Stimulated activated naive CD8-positive, alpha-beta T cell treated with anti-CD3 and anti-CD28 coated beads, Interleukin-15, Interleukin-2, amounts not matched to agents 100 ng/mL and 50 ng/mL, for 24 hours (primary cell): ENCODE measurements at regions not wholly inside any gene's neighbourhood (a gene's known extent, or its start where the extent isn't known, plus 50 kb on each side); places are given as distances from the start of the nearest gene placed in this dataset.
"Not testable (repeated sequence)": the region's sequence is repeated elsewhere in the genome, so short reads cannot be mapped to it uniquely, and the experiment has no call there.

ENCODE experiments used
- H3K27ac Mint-ChIP-seq: one replicate; pipeline ENCODE4 v1.8.0; 2021; ENCODE audit warnings: mild to moderate bottlenecking, mixed read lengths
- H3K27me3 Mint-ChIP-seq: one replicate; pipeline ENCODE4 v1.8.0; 2021; ENCODE audit warnings: mixed read lengths
- H3K36me3 Mint-ChIP-seq: one replicate; pipeline ENCODE4 v1.8.0; 2021; ENCODE audit warnings: low read depth, mixed read lengths
- H3K4me1 Mint-ChIP-seq: one replicate; pipeline ENCODE4 v1.8.0; 2021; ENCODE audit warnings: low read depth, mixed read lengths
- H3K4me3 Mint-ChIP-seq: one replicate; pipeline ENCODE4 v1.8.0; 2021; ENCODE audit warnings: mild to moderate bottlenecking, mixed read lengths
- H3K9me3 Mint-ChIP-seq: one replicate; pipeline ENCODE4 v1.8.0; 2021; ENCODE audit warnings: mixed read lengths

- no peak overlapping the region for H3K27ac Mint-ChIP-seq
- H3K36me3 Mint-ChIP-seq, result no peaks in the 10 kb centered on the region
- H3K9me3 Mint-ChIP-seq, result no peaks in the 10 kb centered on the region
- peaks cover 4% of the 10 kb centered on the region for H3K27me3 Mint-ChIP-seq
- H3K4me1 Mint-ChIP-seq, result no peaks in the 10 kb centered on the region
- no peak overlapping the region for H3K4me3 Mint-ChIP-seq
Observed at GRCh38 chr2:129481306-129482219, 497.9 kb upstream of the RAB6C start.

GRCh38 chr2:129482626-129483025 is 496.8 kb upstream of the RAB6C start:
- Mint-ChIP-seq H3K36me3 (no peaks in the 10 kb centered on the region), H3K9me3 (no peaks in the 10 kb centered on the region), H3K27ac (no peak overlapping the region), H3K4me3 (no peak overlapping the region), H3K4me1 (no peaks in the 10 kb centered on the region), H3K27me3 (peaks cover 4% of the 10 kb centered on the region)

GRCh38 chr2:129483366-129483765 is 496.1 kb upstream of the RAB6C start:
- Mint-ChIP-seq H3K9me3 (no peaks in the 10 kb centered on the region), H3K4me3 (no peak overlapping the region), H3K27ac (no peak overlapping the region), H3K36me3 (no peaks in the 10 kb centered on the region), H3K4me1 (no peaks in the 10 kb centered on the region), H3K27me3 (peaks cover 4% of the 10 kb centered on the region)

GRCh38 chr2:129484999-129485897 is 494.2 kb upstream of the RAB6C start:
- Mint-ChIP-seq H3K9me3 (no peaks in the 10 kb centered on the region), H3K4me1 (no peaks in the 10 kb centered on the region), H3K36me3 (no peaks in the 10 kb centered on the region), H3K4me3 (no peak overlapping the region), H3K27ac (no peak overlapping the region), H3K27me3 (peaks cover 4% of the 10 kb centered on the region)

GRCh38 chr2:129488376-129488775 is 491.1 kb upstream of the RAB6C start:
- Mint-ChIP-seq H3K4me3 (no peak overlapping the region), H3K36me3 (no peaks in the 10 kb centered on the region), H3K27ac (no peak overlapping the region), H3K4me1 (no peaks in the 10 kb centered on the region), H3K27me3 (no peaks in the 10 kb centered on the region), H3K9me3 (no peaks in the 10 kb centered on the region)

- no peaks in the 10 kb centered on the region for H3K9me3 Mint-ChIP-seq
- H3K27ac Mint-ChIP-seq, result no peak overlapping the region
- no peaks in the 10 kb centered on the region for H3K27me3 Mint-ChIP-seq
- no peaks in the 10 kb centered on the region for H3K36me3 Mint-ChIP-seq
- H3K4me1 Mint-ChIP-seq, result no peaks in the 10 kb centered on the region
- H3K4me3 Mint-ChIP-seq, result no peak overlapping the region
Observed at GRCh38 chr2:129490641-129491040, 488.8 kb upstream of the RAB6C start.

GRCh38 chr2:129491308-129491707 is 488.2 kb upstream of the RAB6C start:
- Mint-ChIP-seq H3K9me3 (no peaks in the 10 kb centered on the region), H3K27ac (no peak overlapping the region), H3K27me3 (no peaks in the 10 kb centered on the region), H3K4me3 (no peak overlapping the region), H3K4me1 (no peaks in the 10 kb centered on the region), H3K36me3 (no peaks in the 10 kb centered on the region)

- H3K27ac Mint-ChIP-seq, result no peak overlapping the region
- H3K27me3 Mint-ChIP-seq, result no peaks in the 10 kb centered on the region
- no peak overlapping the region for H3K4me3 Mint-ChIP-seq
- H3K9me3 Mint-ChIP-seq, result no peaks in the 10 kb centered on the region
- no peaks in the 10 kb centered on the region for H3K4me1 Mint-ChIP-seq
- H3K36me3 Mint-ChIP-seq, result no peaks in the 10 kb centered on the region
Observed at GRCh38 chr2:129492548-129492947, 486.9 kb upstream of the RAB6C start.

- H3K27ac Mint-ChIP-seq, result no peak overlapping the region
- H3K4me1 Mint-ChIP-seq, result no peaks in the 10 kb centered on the region
- no peaks in the 10 kb centered on the region for H3K9me3 Mint-ChIP-seq
- no peaks in the 10 kb centered on the region for H3K27me3 Mint-ChIP-seq
- no peak overlapping the region for H3K4me3 Mint-ChIP-seq
- no peaks in the 10 kb centered on the region for H3K36me3 Mint-ChIP-seq
Observed at GRCh38 chr2:129499747-129500146, 479.7 kb upstream of the RAB6C start.

- no peaks in the 10 kb centered on the region for H3K4me1 Mint-ChIP-seq
- no peaks in the 10 kb centered on the region for H3K9me3 Mint-ChIP-seq
- H3K4me3 Mint-ChIP-seq, result no peak overlapping the region
- no peaks in the 10 kb centered on the region for H3K36me3 Mint-ChIP-seq
- no peak overlapping the region for H3K27ac Mint-ChIP-seq
- peaks cover 5% of the 10 kb centered on the region for H3K27me3 Mint-ChIP-seq
Observed at GRCh38 chr2:129502781-129503180, 476.7 kb upstream of the RAB6C start.

- peaks cover 5% of the 10 kb centered on the region for H3K27me3 Mint-ChIP-seq
- no peak overlapping the region for H3K27ac Mint-ChIP-seq
- no peak overlapping the region for H3K4me3 Mint-ChIP-seq
- H3K4me1 Mint-ChIP-seq, result no peaks in the 10 kb centered on the region
- no peaks in the 10 kb centered on the region for H3K9me3 Mint-ChIP-seq
- H3K36me3 Mint-ChIP-seq, result no peaks in the 10 kb centered on the region
Observed at GRCh38 chr2:129504646-129505045, 474.8 kb upstream of the RAB6C start.

- no peaks in the 10 kb centered on the region for H3K36me3 Mint-ChIP-seq
- H3K27me3 Mint-ChIP-seq, result peaks cover 3% of the 10 kb centered on the region
- peaks cover 6% of the 10 kb centered on the region for H3K9me3 Mint-ChIP-seq
- H3K27ac Mint-ChIP-seq, result no peak overlapping the region
- H3K4me1 Mint-ChIP-seq, result no peaks in the 10 kb centered on the region
- H3K4me3 Mint-ChIP-seq, result no peak overlapping the region
Observed at GRCh38 chr2:129518937-129519336, 460.5 kb upstream of the RAB6C start.

- not testable (repeated sequence) for H3K4me3 Mint-ChIP-seq, H3K27ac Mint-ChIP-seq, H3K36me3 Mint-ChIP-seq, H3K27me3 Mint-ChIP-seq, H3K4me1 Mint-ChIP-seq, H3K9me3 Mint-ChIP-seq
Observed at GRCh38 chr2:129532158-129532557, 447.3 kb upstream of the RAB6C start.

GRCh38 chr2:129548880-129549279 is 430.6 kb upstream of the RAB6C start:
- Mint-ChIP-seq H3K36me3 (no peaks in the 10 kb centered on the region), H3K27me3 (no peaks in the 10 kb centered on the region), H3K4me3 (no peak overlapping the region), H3K9me3 (peaks cover 10% of the 10 kb centered on the region), H3K4me1 (no peaks in the 10 kb centered on the region), H3K27ac (no peak overlapping the region)

GRCh38 chr2:129550536-129550935 is 428.9 kb upstream of the RAB6C start:
- Mint-ChIP-seq H3K4me1 (no peaks in the 10 kb centered on the region), H3K9me3 (peaks cover 6% of the 10 kb centered on the region), H3K27ac (no peak overlapping the region), H3K4me3 (no peak overlapping the region), H3K27me3 (no peaks in the 10 kb centered on the region), H3K36me3 (no peaks in the 10 kb centered on the region)
